Liver (tissue), 3 donors: ENCODE measurements at regions not wholly inside any gene's neighbourhood (a gene's known extent, or its start where the extent isn't known, plus 50 kb on each side); places are given as distances from the start of the nearest gene placed in this dataset.

Experiments
- FOXA1 ChIP-seq: IDR thresholded peaks from 2 replicates; pipeline ENCODE4 v1.6.1; 2016; ENCODE audit warnings: antibody characterized with exemption
- GABPA ChIP-seq, 2 donors: IDR thresholded peaks in 1 of 2; conservative IDR thresholded peaks in 1 of 2; 2 replicates each; pipeline ENCODE4 v1.6.1; 2016; ENCODE audit warnings: antibody characterized with exemption in 2 of 2, mild to moderate bottlenecking in 1 of 2, moderate library complexity in 1 of 2
- HNF4G ChIP-seq: IDR thresholded peaks from 2 replicates; pipeline ENCODE4 v1.6.1; 2016; ENCODE audit warnings: antibody characterized with exemption
- JUND ChIP-seq, 2 donors: IDR thresholded peaks; 2 replicates each; pipeline ENCODE4 v1.6.1; 2016; ENCODE audit warnings: antibody characterized with exemption in 2 of 2
- TF ChIP-seq, protein P1 (sequence below): fragments of 150-350 bp; IDR thresholded peaks from 2 replicates; pipeline ENCODE4 v1.5.1; 2017; ENCODE audit warnings: improper control_type of control experiment, low read depth, low read length; ENCODE audit not compliant: missing input control
- TF ChIP-seq, protein P2 (sequence below): IDR thresholded peaks from 2 replicates; pipeline ENCODE4 v1.6.1; 2016; ENCODE audit warnings: antibody characterized with exemption
- TF ChIP-seq, protein P3 (sequence below): IDR thresholded peaks from 2 replicates; pipeline ENCODE4 v1.6.1; 2016; ENCODE audit warnings: antibody characterized with exemption
- TF ChIP-seq, protein P4 (sequence below): IDR thresholded peaks from 2 replicates; pipeline ENCODE4 v1.6.1; 2016; ENCODE audit warnings: antibody characterized with exemption, mild to moderate bottlenecking
- donor health status: healthy.
- donor health status: healthy.

DNA sequence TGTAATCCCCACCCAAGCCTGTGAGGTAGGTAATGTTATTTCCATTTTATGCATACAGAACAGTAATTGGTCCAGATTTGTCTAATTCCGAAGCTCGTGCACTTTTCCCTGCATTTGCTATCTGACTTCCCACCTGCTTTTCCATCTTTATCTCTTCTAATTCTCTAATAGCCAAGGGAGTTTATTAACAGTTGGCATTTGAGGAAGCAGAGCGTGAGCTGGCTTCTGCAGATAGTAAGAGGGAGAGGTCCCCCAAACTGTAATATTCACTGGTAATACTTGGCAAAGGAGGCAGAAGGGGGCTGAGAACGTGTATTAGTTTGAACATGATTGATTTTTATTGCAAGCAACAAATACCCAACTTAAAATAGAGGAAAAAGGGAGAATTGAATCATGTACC is 110.8 kb upstream of the SPON1 start:
- TF ChIP-seq, protein P1, sequence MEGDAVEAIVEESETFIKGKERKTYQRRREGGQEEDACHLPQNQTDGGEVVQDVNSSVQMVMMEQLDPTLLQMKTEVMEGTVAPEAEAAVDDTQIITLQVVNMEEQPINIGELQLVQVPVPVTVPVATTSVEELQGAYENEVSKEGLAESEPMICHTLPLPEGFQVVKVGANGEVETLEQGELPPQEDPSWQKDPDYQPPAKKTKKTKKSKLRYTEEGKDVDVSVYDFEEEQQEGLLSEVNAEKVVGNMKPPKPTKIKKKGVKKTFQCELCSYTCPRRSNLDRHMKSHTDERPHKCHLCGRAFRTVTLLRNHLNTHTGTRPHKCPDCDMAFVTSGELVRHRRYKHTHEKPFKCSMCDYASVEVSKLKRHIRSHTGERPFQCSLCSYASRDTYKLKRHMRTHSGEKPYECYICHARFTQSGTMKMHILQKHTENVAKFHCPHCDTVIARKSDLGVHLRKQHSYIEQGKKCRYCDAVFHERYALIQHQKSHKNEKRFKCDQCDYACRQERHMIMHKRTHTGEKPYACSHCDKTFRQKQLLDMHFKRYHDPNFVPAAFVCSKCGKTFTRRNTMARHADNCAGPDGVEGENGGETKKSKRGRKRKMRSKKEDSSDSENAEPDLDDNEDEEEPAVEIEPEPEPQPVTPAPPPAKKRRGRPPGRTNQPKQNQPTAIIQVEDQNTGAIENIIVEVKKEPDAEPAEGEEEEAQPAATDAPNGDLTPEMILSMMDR, result no peak
- TF ChIP-seq, protein P2, sequence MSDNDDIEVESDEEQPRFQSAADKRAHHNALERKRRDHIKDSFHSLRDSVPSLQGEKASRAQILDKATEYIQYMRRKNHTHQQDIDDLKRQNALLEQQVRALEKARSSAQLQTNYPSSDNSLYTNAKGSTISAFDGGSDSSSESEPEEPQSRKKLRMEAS, result no peak
- TF ChIP-seq, protein P3, sequence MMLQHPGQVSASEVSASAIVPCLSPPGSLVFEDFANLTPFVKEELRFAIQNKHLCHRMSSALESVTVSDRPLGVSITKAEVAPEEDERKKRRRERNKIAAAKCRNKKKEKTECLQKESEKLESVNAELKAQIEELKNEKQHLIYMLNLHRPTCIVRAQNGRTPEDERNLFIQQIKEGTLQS, result no peak
- TF ChIP-seq, protein P4, sequence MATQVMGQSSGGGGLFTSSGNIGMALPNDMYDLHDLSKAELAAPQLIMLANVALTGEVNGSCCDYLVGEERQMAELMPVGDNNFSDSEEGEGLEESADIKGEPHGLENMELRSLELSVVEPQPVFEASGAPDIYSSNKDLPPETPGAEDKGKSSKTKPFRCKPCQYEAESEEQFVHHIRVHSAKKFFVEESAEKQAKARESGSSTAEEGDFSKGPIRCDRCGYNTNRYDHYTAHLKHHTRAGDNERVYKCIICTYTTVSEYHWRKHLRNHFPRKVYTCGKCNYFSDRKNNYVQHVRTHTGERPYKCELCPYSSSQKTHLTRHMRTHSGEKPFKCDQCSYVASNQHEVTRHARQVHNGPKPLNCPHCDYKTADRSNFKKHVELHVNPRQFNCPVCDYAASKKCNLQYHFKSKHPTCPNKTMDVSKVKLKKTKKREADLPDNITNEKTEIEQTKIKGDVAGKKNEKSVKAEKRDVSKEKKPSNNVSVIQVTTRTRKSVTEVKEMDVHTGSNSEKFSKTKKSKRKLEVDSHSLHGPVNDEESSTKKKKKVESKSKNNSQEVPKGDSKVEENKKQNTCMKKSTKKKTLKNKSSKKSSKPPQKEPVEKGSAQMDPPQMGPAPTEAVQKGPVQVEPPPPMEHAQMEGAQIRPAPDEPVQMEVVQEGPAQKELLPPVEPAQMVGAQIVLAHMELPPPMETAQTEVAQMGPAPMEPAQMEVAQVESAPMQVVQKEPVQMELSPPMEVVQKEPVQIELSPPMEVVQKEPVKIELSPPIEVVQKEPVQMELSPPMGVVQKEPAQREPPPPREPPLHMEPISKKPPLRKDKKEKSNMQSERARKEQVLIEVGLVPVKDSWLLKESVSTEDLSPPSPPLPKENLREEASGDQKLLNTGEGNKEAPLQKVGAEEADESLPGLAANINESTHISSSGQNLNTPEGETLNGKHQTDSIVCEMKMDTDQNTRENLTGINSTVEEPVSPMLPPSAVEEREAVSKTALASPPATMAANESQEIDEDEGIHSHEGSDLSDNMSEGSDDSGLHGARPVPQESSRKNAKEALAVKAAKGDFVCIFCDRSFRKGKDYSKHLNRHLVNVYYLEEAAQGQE, result no peak
- TF ChIP-seq GABPA (IDR thresholded peaks at IDR 0.05 in 1 of 2, conservative IDR thresholded peaks at IDR 0.05 in 1 of 2) (no peak), FOXA1 (no peak), JUND (IDR thresholded peaks at IDR 0.05) (no peak), HNF4G (no peak)
